GM12892 (cell line): ENCODE measurements at regions not wholly inside any gene's neighbourhood (a gene's known extent, or its start where the extent isn't known, plus 50 kb on each side); places are given as distances from the start of the nearest gene placed in this dataset.

ENCODE experiments used
- DNase-seq: peaks from one replicate; pipeline ENCODE4 v3.0.0; 2011; ENCODE audit not compliant: insufficient read length
- FAIRE-seq: peaks from 2 replicates; lab custom pipeline; 2011; peaks lifted over from hg19 to GRCh38; lab: Jason Lieb, UNC
- POLR2A ChIP-seq: IDR thresholded peaks from 2 replicates; pipeline ENCODE4 v1.6.1; 2011; ENCODE audit warnings: low read depth, low read length, control low read depth
- POLR2AphosphoS5 ChIP-seq: IDR thresholded peaks from 2 replicates; pipeline ENCODE4 v1.6.1; 2011; ENCODE audit warnings: low read depth, low read length, control low read depth
- TAF1 ChIP-seq: IDR thresholded peaks from 2 replicates; pipeline ENCODE4 v1.6.1; 2011; ENCODE audit warnings: low read depth, mild to moderate bottlenecking, control low read depth, low read length, borderline replicate concordance

GRCh38 chr2:153132418-153132817 is 346.1 kb downstream of the RPRM start:
- FAIRE-seq, result no peak
- TF ChIP-seq TAF1 (no peak), POLR2AphosphoS5 (no peak)
- no peak for DNase-seq

- no peak for TF ChIP-seq POLR2A
- no peak for TF ChIP-seq TAF1
- no peak for TF ChIP-seq POLR2AphosphoS5
- FAIRE-seq (no peak), DNase-seq (no peak)
These were observed 363.4 kb downstream of the RPRM start for GRCh38 chr2:153115141-153115540.

GRCh38 chr2:153110486-153110885 is 368.1 kb downstream of the RPRM start:
- no peak for DNase-seq
- FAIRE-seq, result no peak
- no peak for TF ChIP-seq POLR2A

- DNase-seq (no peak), FAIRE-seq (no peak)
- TF ChIP-seq TAF1 (no peak), POLR2A (no peak), POLR2AphosphoS5 (no peak)
These were observed 368.8 kb downstream of the RPRM start for GRCh38 chr2:153109793-153110192.

GRCh38 chr2:153106802-153107477 is 371.6 kb downstream of the RPRM start:
- no peak for TF ChIP-seq TAF1
- TF ChIP-seq POLR2AphosphoS5, result no peak
- TF ChIP-seq POLR2A, result no peak
- DNase-seq, result no peak

GRCh38 chr2:153105829-153106578 is 372.6 kb downstream of the RPRM start:
- TF ChIP-seq TAF1 (no peak), POLR2AphosphoS5 (no peak), POLR2A (no peak)
- FAIRE-seq, result no peak
- no peak for DNase-seq

More at GRCh38 chr2:153106802-153107477, 371.6 kb downstream of the RPRM start:
- no peak for FAIRE-seq

GRCh38 chr2:153101187-153101586 is 377.4 kb downstream of the RPRM start:
- TF ChIP-seq TAF1 (no peak), POLR2AphosphoS5 (no peak), POLR2A (no peak)
- DNase-seq (no peak), FAIRE-seq (no peak)

GRCh38 chr2:153100151-153100550 is 378.4 kb downstream of the RPRM start:
- TF ChIP-seq TAF1 (no peak), POLR2A (no peak), POLR2AphosphoS5 (no peak)
- FAIRE-seq (no peak), DNase-seq (no peak)

- DNase-seq, result no peak
- TF ChIP-seq POLR2AphosphoS5, result no peak
- TF ChIP-seq TAF1, result no peak
- no peak for TF ChIP-seq POLR2A
- FAIRE-seq, result no peak
These were observed 379.7 kb downstream of the ARL6IP6 start for GRCh38 chr2:153098073-153098472.

- DNase-seq (no peak), FAIRE-seq (no peak)
- TF ChIP-seq POLR2A, result no peak
- no peak for TF ChIP-seq POLR2AphosphoS5
- TF ChIP-seq TAF1, result no peak
These were observed 377.9 kb downstream of the ARL6IP6 start for GRCh38 chr2:153096272-153096671.

- TF ChIP-seq POLR2AphosphoS5, result no peak
- no peak for TF ChIP-seq TAF1
- no peak for TF ChIP-seq POLR2A
- FAIRE-seq (no peak), DNase-seq (no peak)
These were observed 372.9 kb downstream of the ARL6IP6 start for GRCh38 chr2:153091344-153091743.

GRCh38 chr2:153079315-153079714 is 360.9 kb downstream of the ARL6IP6 start:
- FAIRE-seq (no peak), DNase-seq (no peak)
- TF ChIP-seq POLR2AphosphoS5 (no peak), POLR2A (no peak), TAF1 (no peak)
